Activated CD4-positive, alpha-beta T cell treated with anti-CD3 and anti-CD28 coated beads, Interleukin-10, Interleukin-2, amounts not matched to agents 100 ng/mL and 50 ng/mL, durations not matched to agents 16 hours and 8 hours (primary cell): ENCODE measurements at regions not wholly inside any gene's neighbourhood (a gene's known extent, or its start where the extent isn't known, plus 50 kb on each side); places are given as distances from the start of the nearest gene placed in this dataset.
"Not testable (repeated sequence)": the region's sequence is repeated elsewhere in the genome, so short reads cannot be mapped to it uniquely, and the experiment has no call there.

Source experiments
- DNase-seq: peaks from one replicate; pipeline ENCODE4 v3.0.0-alpha.2; 2020

GRCh38 chr4:37771771-37772170 lies 54.7 kb upstream of the PGM2 start:
- no peak for DNase-seq

GRCh38 chr4:37770016-37770415 lies 56.5 kb upstream of the PGM2 start:
- no peak for DNase-seq

GRCh38 chr4:37769391-37769989 lies 57.0 kb upstream of the PGM2 start:
- no peak for DNase-seq

DNA sequence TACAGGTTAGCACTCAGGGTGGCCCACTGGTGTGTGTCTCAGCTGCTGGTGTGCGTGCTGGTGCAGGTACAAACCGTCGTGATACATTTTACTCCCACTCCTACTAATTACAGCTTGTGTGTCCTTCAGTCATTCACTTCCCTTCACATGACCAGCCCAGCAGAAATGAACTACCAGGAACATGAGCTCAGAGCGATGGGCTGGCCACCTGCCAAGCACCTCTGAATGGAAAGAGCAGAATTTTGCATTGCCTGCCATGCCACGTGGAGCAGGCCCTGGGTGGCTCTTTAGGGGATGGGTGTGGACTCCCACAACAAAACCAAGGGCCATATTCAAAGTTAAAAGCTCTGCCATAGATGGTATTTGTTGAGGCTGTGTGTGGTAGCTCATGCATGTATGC lies 58.9 kb upstream of the PGM2 start:
- no peak for DNase-seq

- DNase-seq: no peak
Measured at GRCh38 chr4:37767019-37767418, 59.5 kb upstream of the PGM2 start.

DNA sequence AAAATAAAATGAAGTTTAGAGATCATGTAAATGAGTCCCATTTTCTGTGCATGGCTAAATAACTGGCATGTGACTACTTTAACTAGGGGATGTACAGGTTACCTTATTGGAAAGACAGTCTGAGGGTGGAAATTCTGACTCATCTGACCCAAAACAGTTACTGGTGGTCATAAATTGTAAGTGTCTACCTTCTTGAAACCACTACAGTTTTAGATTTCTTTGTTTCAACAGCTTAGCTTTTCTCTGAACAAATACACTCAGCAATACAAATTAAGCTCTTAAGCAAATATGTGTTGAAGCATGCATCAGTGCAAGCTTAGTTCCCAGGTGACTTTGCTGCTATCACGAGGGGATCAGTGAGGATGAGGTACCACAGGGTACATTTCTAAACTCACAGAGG lies 60.7 kb upstream of the PGM2 start:
- DNase-seq: peak; percentile 66

GRCh38 chr4:37763831-37764230 lies 62.7 kb upstream of the PGM2 start:
- DNase-seq: no peak

DNA sequence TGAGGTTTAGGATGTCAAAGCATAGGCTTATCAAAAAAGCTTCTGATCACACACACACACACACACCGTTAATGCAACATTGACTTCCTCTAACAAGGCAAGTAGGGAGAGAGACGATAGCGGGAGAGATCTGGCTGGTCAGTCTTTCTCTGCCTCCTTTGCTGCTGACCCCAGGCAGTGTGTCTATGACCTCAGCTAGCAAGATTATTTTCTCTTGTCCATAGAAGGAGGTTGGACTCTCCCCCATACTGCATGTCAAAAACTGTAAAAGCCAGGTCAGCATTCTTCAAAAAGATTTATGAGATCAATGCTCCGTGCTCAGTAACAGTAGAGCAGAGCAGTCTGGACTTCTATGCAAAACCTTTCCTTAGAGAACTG lies 63.5 kb upstream of the PGM2 start:
- DNase-seq: no peak

GRCh38 chr4:37762294-37762990 lies 64.0 kb upstream of the PGM2 start:
- peak; percentile 55 for DNase-seq

- no peak for DNase-seq
Measured at GRCh38 chr4:37760840-37761239, 65.6 kb upstream of the PGM2 start.

DNA sequence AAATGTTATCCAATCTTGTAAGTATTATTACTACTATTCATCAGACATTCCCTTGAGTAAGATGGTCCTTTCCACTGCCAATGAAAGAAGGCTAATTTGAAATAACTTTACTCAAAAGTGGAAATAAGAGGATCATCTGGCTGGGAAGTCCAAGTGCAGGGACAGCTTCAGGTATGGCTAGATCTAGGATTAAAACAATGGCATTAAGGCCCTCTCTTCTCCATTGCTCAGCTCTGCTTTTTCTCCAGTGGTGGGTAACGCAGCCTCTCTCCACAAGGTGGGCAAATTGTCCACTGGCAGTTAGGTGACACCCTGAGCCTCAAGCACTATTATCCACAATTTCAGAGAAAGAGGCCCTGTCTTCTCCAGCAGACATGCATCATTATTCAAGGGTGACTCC lies 66.7 kb upstream of the PGM2 start:
- no peak for DNase-seq

DNA sequence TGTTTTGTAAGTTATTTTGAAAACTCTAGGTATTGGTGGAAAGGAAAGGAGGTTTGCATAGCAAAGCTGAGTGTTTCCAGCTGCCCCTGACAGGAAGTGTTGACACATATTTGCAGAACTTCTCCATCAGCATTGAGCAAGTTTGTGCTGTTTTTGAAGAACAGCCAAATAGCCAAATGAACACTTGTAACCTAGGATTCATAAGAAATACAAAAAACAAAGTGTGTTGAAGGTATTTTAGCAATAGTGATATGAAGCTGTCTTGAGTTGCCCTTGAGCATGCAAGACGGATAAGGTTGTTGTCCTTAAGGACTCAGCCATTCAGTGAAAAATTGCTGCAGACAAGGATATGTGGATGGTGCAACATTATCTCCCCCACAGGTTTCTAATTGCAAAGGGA lies 68.3 kb upstream of the PGM2 start:
- DNase-seq: peak; percentile 54

DNA sequence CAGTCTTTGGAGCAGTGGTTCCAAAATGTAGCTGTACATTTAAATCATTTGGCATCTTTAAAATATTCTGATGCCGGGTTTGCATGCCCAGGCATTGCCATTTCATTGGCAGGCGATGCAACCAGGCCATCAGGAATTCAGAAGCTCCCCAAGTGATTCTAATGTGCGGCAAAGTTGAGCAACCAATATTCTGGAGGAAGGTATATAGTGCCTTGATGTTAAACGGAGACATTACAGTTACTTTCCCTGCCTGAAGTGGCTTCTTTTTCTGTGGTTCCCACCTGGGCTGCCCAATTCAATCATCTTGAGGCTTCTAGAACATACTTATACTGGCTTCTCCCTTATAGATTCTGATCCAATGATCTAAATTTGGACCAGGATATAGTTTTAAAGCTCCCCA lies 68.7 kb upstream of the PGM2 start:
- no peak for DNase-seq

- DNase-seq: no peak
Measured at GRCh38 chr4:37757121-37757520, 69.4 kb upstream of the PGM2 start.

DNA sequence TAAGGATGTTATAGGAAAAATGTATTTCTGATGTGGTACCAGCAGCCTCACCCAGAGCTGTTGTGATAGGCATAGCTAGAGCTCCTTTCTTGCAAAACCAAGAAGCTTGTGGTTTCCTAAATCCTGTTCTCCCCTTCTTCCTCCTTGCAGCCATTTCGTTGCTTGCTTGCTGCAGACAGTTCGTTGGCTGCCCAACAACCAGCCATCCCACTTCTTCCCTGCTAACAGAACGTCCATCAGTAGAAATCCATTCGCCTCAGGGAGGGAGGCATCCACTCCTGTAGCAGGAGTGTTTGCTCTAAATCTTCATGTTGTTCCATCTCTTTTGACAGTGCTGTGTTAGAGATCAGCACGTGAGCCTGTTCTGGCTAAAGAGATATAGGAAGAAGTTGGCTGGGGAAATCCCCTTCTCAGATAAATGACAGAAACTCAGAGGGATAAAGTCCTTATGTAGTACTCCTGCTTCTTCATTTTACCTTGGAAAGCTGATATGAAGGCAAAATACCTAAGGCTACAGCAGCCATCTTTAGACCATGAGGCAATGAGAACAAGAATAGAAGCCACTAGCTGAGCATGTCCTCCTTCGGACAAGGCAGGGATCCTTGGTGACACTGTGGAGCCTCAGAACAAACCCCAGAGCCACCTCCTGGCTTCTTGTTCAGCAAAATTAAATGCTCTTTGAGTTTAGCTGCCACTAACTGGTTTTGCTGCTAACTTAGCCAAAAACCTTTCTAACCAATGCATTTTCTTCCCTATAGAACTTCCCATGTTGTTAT lies 68.4 kb upstream of the RELL1 start:
- peak; percentile 8 for DNase-seq

GRCh38 chr4:37749398-37749988 lies 63.3 kb upstream of the RELL1 start:
- no peak for DNase-seq

GRCh38 chr4:37748485-37748884 lies 62.3 kb upstream of the RELL1 start:
- DNase-seq: no peak

DNA sequence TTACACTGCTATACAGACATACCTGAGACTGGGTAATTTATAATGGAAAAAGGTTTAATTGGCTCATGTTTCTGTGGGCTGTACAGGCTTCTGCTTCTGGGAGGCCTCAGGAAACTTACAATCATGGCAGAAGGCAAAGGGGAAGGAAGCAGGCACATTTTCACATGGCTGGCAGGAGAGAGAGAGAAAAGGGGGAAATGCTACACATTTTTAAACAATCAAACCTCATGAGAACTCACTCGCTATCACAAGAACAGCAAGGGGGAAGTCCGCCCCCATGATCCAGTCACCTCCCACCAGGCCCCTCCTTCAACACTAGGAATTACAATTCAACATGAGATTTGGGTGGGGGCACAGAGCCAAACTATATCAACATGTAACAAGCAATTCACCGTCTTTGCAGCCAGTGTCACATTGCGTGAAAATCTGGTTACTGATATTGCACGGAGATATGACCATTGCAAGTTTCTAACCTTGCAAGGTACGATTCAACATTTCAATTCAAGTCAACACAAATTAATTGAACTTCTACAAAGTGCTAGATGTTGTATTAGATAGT lies 61.7 kb upstream of the RELL1 start:
- DNase-seq: no peak

DNA sequence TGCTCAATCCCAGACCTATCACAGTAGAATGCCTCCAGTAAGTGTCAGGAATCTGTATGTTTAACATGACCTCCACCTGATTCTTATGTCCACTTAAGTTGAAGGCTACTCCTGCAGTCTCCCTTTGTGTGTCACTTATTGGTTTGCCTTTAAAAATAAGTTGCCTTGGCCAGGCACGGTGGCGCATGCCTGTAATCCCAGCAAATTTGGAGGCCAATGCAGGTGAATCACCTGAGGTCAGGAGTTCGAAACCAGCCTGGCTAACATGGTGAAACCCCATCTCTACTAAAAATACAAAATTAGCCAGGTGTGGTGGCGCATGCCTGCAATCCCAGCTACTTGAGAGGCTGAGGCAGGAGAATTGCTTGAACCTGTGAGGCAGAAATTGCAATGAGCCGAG lies 60.7 kb upstream of the RELL1 start:
- not testable (repeated sequence) for DNase-seq

DNA sequence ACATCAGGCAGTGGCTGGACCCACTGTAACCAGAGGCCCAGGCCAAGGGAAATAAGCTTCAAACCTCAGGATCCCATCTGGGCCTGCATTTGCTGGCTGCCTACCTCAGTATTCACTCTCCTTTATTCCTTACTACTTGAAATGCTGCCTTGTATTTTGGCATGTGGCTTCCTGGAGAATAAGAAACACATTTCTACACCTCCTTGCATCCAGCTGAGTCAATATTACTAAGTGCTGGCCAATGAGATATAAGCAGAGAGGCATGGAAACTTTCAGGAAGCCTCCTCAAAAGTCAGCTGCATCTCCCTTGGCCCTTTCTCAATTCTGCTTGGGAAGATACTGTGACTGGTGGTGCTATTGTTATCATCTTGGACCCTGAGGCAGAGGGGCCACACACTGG lies 59.8 kb upstream of the RELL1 start:
- no peak for DNase-seq

DNA sequence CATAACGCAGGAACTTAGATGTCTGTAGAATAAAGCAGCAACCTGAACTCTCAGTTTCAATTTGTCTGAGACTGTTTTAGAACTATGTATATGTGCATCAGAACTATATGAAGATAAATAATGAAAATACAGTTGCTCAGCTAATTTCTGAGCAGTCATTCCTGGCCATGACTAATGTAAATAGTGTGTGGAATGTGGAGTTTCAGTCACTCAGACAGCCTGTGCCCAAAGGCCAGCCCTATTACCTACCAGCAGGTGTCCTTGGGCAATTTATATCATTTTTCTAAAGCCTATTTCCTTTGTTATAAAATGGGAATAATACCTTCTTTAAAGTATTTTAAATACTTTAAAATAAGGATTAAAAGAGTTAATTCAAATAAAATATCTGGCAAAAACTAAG lies 56.0 kb upstream of the RELL1 start:
- DNase-seq: no peak

GRCh38 chr4:37741564-37741963 lies 55.4 kb upstream of the RELL1 start:
- no peak for DNase-seq

DNA sequence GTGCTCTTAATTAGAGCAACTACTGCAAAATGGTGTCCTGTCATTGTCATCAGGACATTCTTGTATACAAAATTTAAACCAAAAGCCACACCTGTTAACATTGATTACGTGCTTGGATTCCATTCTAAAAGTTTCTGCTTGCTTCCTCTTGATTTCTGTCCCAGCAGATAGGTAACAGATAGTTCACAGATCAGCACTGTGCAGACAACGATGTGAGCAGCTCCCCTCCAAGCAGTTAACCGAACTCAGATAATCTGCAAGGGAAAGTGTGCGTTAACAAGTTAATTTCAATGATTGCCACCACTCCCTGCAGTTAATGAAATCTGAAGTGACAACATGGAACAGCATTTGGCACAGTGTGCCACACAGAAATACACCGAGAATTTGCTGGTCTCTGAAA lies 54.4 kb upstream of the RELL1 start:
- no peak for DNase-seq

DNA sequence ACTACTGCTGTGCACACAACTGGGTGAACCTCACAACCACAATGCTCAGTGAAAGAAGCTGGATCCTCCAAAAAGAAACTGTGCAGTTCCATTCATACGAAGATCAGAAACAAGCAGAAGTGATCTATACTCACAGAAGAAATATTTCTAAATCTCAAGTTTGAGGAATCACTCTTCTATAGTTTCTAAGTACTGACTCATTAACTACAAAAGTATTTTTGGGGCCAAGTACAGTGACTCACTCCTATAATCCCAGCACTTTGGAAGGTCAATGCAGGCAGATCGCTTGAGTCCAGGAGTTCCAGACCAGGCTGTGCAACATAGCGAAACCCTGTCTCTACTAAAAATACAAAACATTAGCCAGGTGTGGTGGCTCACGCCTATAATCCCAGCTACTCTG lies 51.3 kb upstream of the RELL1 start:
- DNase-seq: no peak
